Right cardiac atrium (tissue), 5 donors: ENCODE measurements at regions not wholly inside any gene's neighbourhood (a gene's known extent, or its start where the extent isn't known, plus 50 kb on each side); places are given as distances from the start of the nearest gene placed in this dataset.
"Not testable (repeated sequence)": the region's sequence is repeated elsewhere in the genome, so short reads cannot be mapped to it uniquely, and the experiment has no call there.

Source experiments
- ATAC-seq, 2 donors: fragments of 200-7000 bp; cut with Tn5 transposase; one replicate each; pipeline versions ENCODE4 v1.8.0 to v1.9.1; 2020; ENCODE audit warnings: moderate library complexity in 2 of 2, mild to moderate bottlenecking in 1 of 2
- DNase-seq, 3 donors: peaks; one replicate each; pipeline ENCODE4 v3.0.0-alpha.2; 2020
- H3K27ac ChIP-seq: one replicate; pipeline ENCODE4 v1.5.1; 2013; ENCODE audit warnings: mild to moderate bottlenecking, low read length, control low read depth, moderate library complexity
- H3K27me3 ChIP-seq: one replicate; pipeline ENCODE4 v1.6.1; 2013; ENCODE audit not compliant: control insufficient read depth, insufficient read depth
- H3K4me1 ChIP-seq: one replicate; pipeline ENCODE4 v1.6.1; 2013; ENCODE audit warnings: low read length; ENCODE audit not compliant: control insufficient read depth, insufficient read depth
- H3K4me3 ChIP-seq: one replicate; pipeline ENCODE4 v1.5.1; 2013; ENCODE audit warnings: low read length, control low read depth
- H3K9me3 ChIP-seq: one replicate; pipeline ENCODE4 v1.6.1; 2013; ENCODE audit warnings: low read length; ENCODE audit not compliant: control insufficient read depth
- whole genome bisulfite sequencing: extraction: QIAGEN DNeasy Blood & Tissue Kit; methylation state at CpG from one replicate; pipeline ENCODE4 v1.1.7; 2013; 5-methylcytosine and 5-hydroxymethylcytosine counted together
- intact Hi-C, 4 donors: fragments of 100-400 bp; cut with DNase I; formaldehyde crosslinking; loops; one replicate each; pipeline versions ENCODE4 v1.11.0 to v1.14.0; 2022 to 2023
- donor health status: healthy with polysubstance abuse.
- donor health status: DM: no; HTN: yes; CAD: no.
- donor health status: DM: no; HTN: no; CAD: no.
- donor health status: DM: no; HTN: yes; CAD: no; lungs with severe emphysema.
- donor health status: DM: yes; HTN: yes; CAD: no.

DNA sequence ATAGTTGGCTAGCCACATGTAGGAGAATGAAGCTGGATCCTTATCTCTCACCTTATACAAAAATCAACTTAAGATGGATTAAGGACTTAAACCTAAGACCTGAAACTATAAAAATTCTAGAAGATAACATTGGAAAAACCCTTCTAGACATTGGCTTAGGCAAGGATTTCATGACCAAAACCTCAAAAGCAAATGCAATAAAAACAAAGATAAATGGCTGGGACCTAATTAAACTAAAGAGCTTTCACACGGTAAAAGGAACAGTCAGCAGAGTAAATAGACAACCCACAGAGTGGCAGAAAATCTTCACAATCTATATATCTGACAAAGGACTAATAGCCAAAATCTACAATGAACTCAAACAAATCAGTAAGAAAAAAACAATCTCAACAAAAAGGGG is 202.7 kb upstream of the ARID2 start:
- H3K9me3 ChIP-seq, intact Hi-C loops, H3K4me1 ChIP-seq, H3K27ac ChIP-seq, ATAC-seq, H3K4me3 ChIP-seq, H3K27me3 ChIP-seq, DNase-seq: not testable (repeated sequence)
- 68% methylated on average over 1 of the region's 1 CpG for WGBS

DNA sequence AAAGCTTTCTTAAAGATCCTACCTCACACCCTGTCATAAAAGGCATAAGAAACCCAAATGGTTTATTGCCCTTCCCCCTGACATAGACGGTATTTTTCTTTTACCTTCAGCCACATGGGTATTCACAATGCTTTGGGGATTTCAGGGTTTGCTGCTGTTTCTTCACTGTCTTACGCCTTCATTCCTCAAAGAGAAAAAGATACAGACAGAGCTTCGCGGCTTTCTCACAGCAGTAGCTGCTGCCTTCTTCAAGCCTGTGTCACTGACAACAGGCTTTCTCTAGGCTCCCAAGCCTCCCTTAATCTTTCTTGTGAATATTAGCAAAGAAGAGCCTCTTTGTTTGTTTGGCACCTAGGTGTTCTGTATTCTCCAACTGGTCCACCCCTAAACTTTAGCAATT is 197.4 kb upstream of the ARID2 start:
- intact Hi-C loops, result no loop called here
- WGBS, result 60% methylated on average over 4 of the region's 4 CpGs

DNA sequence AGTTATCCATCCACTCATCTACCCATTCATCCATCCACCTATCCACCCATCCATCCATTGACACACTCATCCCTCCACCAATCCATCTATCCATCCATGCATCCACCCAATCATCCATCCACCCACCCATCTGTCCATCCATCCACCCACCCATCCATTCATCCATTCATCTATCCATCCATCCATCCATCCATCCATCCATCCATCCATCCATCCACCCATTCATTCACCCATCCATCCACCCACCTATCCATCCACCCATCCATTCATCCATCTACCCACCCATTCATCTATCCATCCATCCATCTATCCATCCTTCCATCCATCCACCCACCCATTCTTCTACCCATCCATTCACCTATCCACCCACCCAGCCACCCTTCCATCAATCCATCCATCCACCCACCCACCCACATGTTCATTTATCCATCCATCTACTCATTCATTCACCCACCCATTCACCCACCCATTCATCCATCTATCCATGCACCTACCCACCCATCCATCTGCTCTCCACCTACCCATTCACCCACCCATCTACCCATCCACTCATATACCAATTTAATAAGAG is 193.8 kb upstream of the ARID2 start:
- intact Hi-C loops, result no loop called here
- Histone ChIP-seq H3K4me1 (no peaks in the 10 kb centered on the region), H3K4me3 (no peak overlapping the region), H3K27ac (no peak overlapping the region), H3K9me3 (no peaks in the 10 kb centered on the region), H3K27me3 (no peaks in the 10 kb centered on the region)
- no peak for DNase-seq
- no peak for ATAC-seq

More for the DNA sequence above, 197.4 kb upstream of the ARID2 start:
- DNase-seq, result no peak
- H3K27ac ChIP-seq, result no peak overlapping the region
- H3K4me3 ChIP-seq, result no peak overlapping the region
- H3K27me3 ChIP-seq, result no peaks in the 10 kb centered on the region
- ATAC-seq, result no peak
- H3K4me1 ChIP-seq, result no peaks in the 10 kb centered on the region
- H3K9me3 ChIP-seq, result no peaks in the 10 kb centered on the region

DNA sequence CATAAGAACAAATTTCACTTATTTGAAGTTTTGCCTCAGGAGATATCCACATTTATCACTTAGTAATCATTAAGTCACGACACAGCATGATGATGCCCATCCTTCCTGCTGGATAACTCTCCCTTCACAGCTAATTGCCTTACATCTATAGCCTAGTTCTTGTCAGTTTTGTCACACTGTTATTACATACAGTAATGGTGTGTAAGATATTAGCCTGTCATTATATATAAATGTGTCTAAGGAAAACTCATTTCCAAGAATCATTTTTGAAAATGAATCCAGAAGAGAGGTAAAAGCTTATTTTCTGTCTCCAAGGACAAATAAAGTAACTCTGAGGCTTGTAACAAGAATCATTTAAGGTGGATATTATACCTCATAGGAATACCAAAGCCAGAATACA is 193.2 kb upstream of the ARID2 start:
- WGBS, result 66% methylated on average over 1 of the region's 1 CpG
- no peaks in the 10 kb centered on the region for H3K27me3 ChIP-seq
- DNase-seq (no peak), ATAC-seq (no peak)
- intact Hi-C loops, result no loop called here
- no peak overlapping the region for H3K4me3 ChIP-seq
- H3K9me3 ChIP-seq, result no peaks in the 10 kb centered on the region
- H3K4me1 ChIP-seq, result no peaks in the 10 kb centered on the region
- H3K27ac ChIP-seq, result no peak overlapping the region

DNA sequence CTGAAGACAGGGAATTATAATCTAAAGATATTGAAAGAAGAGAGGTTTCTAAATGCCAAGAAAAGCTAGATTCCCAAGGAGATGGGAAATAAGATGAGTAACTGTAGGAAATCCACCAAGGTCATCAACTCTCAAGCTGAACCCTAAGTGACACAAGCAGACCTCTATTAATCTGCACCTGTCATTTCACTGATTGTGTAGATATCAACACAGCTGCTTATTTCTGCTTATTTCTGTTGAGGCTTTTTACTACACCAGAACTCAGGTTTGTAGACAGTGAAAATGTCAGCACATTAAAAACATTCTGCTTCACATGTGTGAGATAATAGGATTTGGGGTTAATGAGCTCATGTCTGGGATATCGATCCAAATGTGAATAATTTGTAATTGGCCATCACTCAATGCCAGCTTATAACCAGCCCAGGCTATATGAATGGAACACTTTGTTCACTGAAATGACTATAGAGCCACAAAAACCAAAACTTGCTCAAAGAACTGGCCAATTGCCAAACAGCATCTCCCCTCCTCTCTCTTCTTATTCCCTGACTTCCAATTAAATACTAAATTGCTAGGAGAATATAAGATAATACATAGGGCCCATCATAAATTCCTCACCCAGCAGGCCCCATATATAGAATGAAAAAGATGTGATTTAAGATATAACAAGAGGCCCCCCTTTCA is 188.7 kb upstream of the ARID2 start:
- intact Hi-C loops, result loop anchor here in 2 of 4 donors (10.0 kb wide), 3 partner anchors 184 to 464 kb away; partner anchors contain the start of gene ARID2 (in 1 of the 2)
- Histone ChIP-seq H3K27ac (no peak overlapping the region), H3K4me1 (no peaks in the 10 kb centered on the region), H3K27me3 (no peaks in the 10 kb centered on the region), H3K9me3 (no peaks in the 10 kb centered on the region), H3K4me3 (no peak overlapping the region)
- WGBS, result 56% methylated on average over 1 of the region's 1 CpG
- no peak for DNase-seq
- no peak for ATAC-seq

DNA sequence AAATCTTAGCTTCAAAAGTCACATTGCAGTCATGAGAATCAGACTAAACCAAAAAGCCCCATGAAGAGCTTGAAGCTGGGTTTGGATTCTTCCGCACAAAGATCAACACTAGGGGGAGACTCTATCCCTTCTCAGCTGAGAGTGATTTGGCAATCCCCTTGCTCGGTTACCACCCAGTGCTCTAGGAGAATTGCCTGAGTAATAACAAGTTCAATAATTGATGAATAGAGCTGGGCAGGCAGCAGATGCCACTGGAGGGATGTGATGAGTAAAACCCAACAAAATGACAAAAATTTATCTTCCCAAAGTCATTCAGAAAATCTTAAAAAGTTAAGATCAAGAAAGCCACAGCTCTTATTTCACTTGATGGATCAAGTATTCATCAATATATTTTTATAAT is 185.6 kb upstream of the ARID2 start:
- Histone ChIP-seq H3K9me3 (no peaks in the 10 kb centered on the region), H3K27me3 (no peaks in the 10 kb centered on the region), H3K27ac (no peak overlapping the region), H3K4me3 (no peak overlapping the region), H3K4me1 (no peaks in the 10 kb centered on the region)
- peak; percentile 84 to 85 for ATAC-seq
- DNase-seq, result no peak
- 0% methylated on average over 2 of the region's 2 CpGs for WGBS
- intact Hi-C loops, result loop anchor here in 2 of 4 donors (10.0 kb wide), 3 partner anchors 181 to 461 kb away; partner anchors contain the start of gene ARID2 (in 1 of the 2)

DNA sequence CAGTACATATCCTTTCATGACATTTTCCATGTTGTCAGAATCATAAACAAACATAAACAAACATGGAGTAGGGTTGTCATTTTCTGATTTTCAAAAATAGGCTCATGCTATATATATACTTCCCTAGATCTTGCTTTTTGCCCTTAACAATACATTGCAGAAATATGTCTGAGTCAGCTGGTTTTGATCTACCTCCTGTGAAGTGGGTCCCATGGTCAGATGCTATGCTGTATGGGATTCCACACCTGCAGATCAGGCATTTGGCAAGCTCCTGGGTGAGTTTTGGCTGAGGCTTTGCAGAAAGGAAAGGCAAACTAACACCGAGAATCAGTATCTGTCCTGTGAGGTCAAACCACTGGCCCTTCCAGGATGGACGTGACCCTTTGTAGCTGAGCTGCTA is 183.0 kb upstream of the ARID2 start:
- intact Hi-C loops, result loop anchor here in 2 of 4 donors (10.0 kb wide), 3 partner anchors 178 to 458 kb away; partner anchors contain the start of gene ARID2 (in 1 of the 2)
- no peak for DNase-seq

DNA sequence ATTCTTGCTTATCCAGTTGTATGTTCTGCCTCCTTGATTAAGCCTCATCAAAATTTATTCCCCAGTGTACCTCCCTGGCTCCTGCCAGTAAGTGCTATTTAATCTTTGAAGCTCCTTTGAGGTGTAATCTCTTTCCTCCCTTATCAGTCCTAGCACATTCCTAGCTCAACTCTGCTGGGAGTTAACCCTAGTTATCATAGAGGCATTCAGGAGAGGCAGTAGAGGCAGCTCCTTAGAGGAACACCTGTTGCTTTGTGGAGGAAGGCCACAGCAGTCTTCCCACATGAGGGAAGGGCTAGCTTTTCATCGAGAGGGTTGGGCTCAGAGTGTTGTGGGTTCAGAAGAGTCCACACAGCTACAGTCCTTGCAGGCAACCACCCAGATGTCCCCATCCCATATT is 182.4 kb upstream of the ARID2 start:
- no peak for ATAC-seq
- 74% methylated on average over 1 of the region's 1 CpG for WGBS

More for the DNA sequence above, 183.0 kb upstream of the ARID2 start:
- Histone ChIP-seq H3K27ac (no peak overlapping the region), H3K4me3 (no peak overlapping the region), H3K9me3 (no peaks in the 10 kb centered on the region), H3K27me3 (no peaks in the 10 kb centered on the region), H3K4me1 (no peaks in the 10 kb centered on the region)
- WGBS, result 87% methylated on average over 2 of the region's 2 CpGs
- no peak for ATAC-seq

DNA sequence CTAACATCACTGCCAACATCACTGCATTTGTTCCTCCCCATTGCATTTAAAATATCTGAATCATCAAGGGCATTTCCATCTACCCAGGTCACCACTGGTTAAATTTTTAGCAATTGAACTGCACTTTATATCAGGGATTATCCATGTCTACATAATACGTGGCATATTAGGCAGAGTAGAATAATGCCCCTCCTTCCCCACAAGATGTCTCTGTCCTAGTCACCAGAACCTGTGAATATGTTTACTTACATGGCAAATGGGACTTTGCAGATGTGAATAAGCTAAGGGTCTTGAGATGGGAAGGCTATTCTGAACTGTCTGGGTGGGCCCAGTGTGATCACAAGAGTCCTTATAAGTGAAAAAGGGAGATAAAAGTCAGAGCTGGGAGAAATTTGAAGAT is 181.7 kb upstream of the ARID2 start:
- intact Hi-C loops, result loop anchor here in 2 of 4 donors (10.0 kb wide), 3 partner anchors 177 to 457 kb away; partner anchors contain the start of gene ARID2 (in 1 of the 2)
- no peak for ATAC-seq
- DNase-seq, result no peak
- Histone ChIP-seq H3K9me3 (no peaks in the 10 kb centered on the region), H3K27ac (no peak overlapping the region), H3K4me3 (no peak overlapping the region), H3K4me1 (no peaks in the 10 kb centered on the region), H3K27me3 (no peaks in the 10 kb centered on the region)
- 35% methylated on average over 1 of the region's 1 CpG for WGBS

More for the DNA sequence above, 182.4 kb upstream of the ARID2 start:
- H3K4me1 ChIP-seq, result no peaks in the 10 kb centered on the region
- no peaks in the 10 kb centered on the region for H3K27me3 ChIP-seq
- no peak overlapping the region for H3K4me3 ChIP-seq
- H3K27ac ChIP-seq, result no peak overlapping the region
- H3K9me3 ChIP-seq, result no peaks in the 10 kb centered on the region
- intact Hi-C loops, result loop anchor here in 2 of 4 donors (10.0 kb wide), 3 partner anchors 178 to 458 kb away; partner anchors contain the start of gene ARID2 (in 1 of the 2)
- DNase-seq, result no peak

DNA sequence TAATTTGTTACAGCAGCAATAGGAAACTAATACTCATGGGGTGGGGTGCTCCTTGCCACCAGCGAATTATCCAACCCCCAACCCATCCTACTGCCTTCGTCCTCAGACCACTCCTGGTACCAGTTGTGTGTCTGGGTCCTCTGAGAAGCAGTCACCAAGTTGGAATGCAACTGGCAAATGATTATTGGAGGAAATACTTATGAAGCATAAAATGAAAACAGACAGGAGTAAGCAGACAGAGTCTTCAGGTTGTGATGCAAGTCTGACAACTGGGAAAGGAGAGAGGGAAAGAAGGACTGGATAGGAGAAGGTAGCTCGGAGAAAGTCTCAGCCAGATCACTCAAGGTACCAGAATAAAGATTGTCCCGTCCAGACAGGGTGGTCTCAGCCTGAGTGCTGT is 181.1 kb upstream of the ARID2 start:
- Histone ChIP-seq H3K9me3 (no peaks in the 10 kb centered on the region), H3K27ac (no peak overlapping the region), H3K4me3 (no peak overlapping the region), H3K4me1 (no peaks in the 10 kb centered on the region), H3K27me3 (no peaks in the 10 kb centered on the region)
- 72% methylated on average over 4 of the region's 4 CpGs for WGBS
- DNase-seq (no peak), ATAC-seq (no peak)
- intact Hi-C loops, result loop anchor here in 2 of 4 donors (10.0 kb wide), 3 partner anchors 176 to 456 kb away; partner anchors contain the start of gene ARID2 (in 1 of the 2)

DNA sequence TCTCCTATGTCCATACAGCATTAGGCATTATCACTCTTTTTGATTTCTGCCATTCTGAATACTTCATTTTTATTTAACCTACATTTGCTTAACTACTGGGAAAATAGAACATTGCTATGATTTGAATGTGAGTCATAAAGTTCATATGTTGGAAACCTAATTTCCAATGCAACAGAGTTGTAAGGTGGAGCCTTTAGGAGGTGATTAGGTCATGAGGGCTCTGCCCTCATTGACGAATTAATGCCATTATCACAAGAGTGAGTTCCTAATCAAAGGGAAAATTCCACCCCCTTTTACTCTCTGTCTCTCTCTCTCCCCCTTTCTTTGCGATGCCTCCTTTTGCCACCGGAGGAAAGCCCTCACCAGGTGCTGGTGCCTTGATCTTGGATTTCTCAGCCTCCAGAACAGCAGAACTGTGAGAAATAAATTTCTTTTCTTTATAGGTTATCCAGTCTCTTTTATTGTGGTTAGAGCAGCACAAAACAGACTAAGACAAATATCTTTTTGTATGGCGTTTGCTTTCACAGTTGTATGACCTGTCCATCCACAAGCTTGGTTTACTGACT is 180.1 kb upstream of the ARID2 start:
- no peak for ATAC-seq
- intact Hi-C loops, result loop anchor here in 2 of 4 donors (10.0 kb wide), 3 partner anchors 175 to 455 kb away; partner anchors contain the start of gene ARID2 (in 1 of the 2)
- Histone ChIP-seq H3K9me3 (no peaks in the 10 kb centered on the region), H3K4me1 (no peaks in the 10 kb centered on the region), H3K27me3 (no peaks in the 10 kb centered on the region), H3K4me3 (no peak overlapping the region), H3K27ac (no peak overlapping the region)
- no peak for DNase-seq
- WGBS, result 84% methylated on average over 4 of the region's 4 CpGs
